ENCODE measurements at regions not wholly inside any gene's neighbourhood (a gene's known extent, or its start where the extent isn't known, plus 50 kb on each side); places are given as distances from the start of the nearest gene placed in this dataset.

DNA sequence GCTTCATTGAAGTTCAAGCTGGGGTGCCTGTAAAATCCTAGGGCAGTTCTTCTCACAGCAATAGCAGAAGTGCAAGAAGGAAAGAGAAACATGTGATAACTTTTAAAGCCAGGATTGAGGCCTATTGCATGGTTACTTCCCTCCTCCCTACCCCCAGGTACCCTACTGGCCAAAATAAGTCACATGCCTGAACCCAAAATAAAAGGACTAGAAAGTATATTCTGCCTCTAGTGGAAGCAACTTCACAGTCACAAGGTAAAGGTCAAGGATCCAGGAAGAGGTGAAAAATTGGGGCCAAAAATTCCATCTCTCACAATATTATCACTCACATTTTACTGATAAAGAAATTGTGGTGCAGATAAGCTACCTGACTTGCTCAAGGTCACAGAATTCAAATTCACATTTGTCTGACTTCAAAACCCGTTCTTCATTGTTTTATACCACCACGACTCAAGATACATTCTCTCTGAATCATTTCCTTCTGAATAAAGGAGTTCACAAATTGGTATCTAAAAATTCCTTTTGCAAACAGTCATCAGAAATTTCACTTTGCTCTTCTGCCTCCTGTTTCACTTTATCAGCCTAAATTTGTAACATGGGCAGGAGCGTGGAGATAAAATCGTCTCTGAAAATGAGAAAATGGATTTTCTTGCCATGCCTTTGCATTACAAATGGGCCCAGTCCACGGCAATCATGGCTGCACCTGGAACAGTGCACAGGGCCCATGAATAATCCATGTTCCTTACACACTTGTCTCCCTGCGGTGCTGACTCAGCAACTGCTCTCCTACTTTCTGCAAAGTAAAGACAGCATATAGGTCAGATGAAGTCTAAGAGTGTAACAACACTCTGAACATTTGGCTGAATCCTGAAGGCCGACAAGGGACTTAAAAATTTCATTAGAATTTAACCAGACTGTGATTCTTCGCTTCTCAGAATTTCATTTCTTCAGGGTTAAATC is 485.3 kb upstream of the NFIA start:
- TF ChIP-seq RAD21 (IDR thresholded peaks at IDR 0.05; ENCODE audit: low read depth): no peak
- TF ChIP-seq POLR2A (IDR thresholded peaks at IDR 0.05; ENCODE audit: borderline replicate concordance, extremely low read depth, insufficient read depth, insufficient read length): no peak
- no peak for TF ChIP-seq EZH2 (IDR thresholded peaks at IDR 0.05)
- TF ChIP-seq, protein P1, sequence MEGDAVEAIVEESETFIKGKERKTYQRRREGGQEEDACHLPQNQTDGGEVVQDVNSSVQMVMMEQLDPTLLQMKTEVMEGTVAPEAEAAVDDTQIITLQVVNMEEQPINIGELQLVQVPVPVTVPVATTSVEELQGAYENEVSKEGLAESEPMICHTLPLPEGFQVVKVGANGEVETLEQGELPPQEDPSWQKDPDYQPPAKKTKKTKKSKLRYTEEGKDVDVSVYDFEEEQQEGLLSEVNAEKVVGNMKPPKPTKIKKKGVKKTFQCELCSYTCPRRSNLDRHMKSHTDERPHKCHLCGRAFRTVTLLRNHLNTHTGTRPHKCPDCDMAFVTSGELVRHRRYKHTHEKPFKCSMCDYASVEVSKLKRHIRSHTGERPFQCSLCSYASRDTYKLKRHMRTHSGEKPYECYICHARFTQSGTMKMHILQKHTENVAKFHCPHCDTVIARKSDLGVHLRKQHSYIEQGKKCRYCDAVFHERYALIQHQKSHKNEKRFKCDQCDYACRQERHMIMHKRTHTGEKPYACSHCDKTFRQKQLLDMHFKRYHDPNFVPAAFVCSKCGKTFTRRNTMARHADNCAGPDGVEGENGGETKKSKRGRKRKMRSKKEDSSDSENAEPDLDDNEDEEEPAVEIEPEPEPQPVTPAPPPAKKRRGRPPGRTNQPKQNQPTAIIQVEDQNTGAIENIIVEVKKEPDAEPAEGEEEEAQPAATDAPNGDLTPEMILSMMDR (IDR thresholded peaks at IDR 0.05 in 2 of 3, conservative IDR thresholded peaks at IDR 0.05 in 1 of 3; ENCODE audit: borderline replicate concordance in 1 of 3, insufficient read depth in 1 of 3, low read depth in 2 of 3, low read length in 2 of 3): no peak
- TF ChIP-seq, protein P2, sequence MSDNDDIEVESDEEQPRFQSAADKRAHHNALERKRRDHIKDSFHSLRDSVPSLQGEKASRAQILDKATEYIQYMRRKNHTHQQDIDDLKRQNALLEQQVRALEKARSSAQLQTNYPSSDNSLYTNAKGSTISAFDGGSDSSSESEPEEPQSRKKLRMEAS (IDR thresholded peaks at IDR 0.05): no peak
- no peak for TF ChIP-seq POLR2AphosphoS5 (IDR thresholded peaks at IDR 0.05; ENCODE audit: low read depth, low read length)
- TF ChIP-seq EGR1 (IDR thresholded peaks at IDR 0.05; ENCODE audit: low read depth): no peak
- no peak for TF ChIP-seq SP1 (IDR thresholded peaks at IDR 0.05; ENCODE audit: low read depth)
- TF ChIP-seq SIN3A (IDR thresholded peaks at IDR 0.05; ENCODE audit: low read depth): no peak
- TF ChIP-seq, protein P3, sequence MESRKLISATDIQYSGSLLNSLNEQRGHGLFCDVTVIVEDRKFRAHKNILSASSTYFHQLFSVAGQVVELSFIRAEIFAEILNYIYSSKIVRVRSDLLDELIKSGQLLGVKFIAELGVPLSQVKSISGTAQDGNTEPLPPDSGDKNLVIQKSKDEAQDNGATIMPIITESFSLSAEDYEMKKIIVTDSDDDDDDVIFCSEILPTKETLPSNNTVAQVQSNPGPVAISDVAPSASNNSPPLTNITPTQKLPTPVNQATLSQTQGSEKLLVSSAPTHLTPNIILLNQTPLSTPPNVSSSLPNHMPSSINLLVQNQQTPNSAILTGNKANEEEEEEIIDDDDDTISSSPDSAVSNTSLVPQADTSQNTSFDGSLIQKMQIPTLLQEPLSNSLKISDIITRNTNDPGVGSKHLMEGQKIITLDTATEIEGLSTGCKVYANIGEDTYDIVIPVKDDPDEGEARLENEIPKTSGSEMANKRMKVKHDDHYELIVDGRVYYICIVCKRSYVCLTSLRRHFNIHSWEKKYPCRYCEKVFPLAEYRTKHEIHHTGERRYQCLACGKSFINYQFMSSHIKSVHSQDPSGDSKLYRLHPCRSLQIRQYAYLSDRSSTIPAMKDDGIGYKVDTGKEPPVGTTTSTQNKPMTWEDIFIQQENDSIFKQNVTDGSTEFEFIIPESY (IDR thresholded peaks at IDR 0.05; ENCODE audit: extremely low read depth, insufficient replicate concordance, low read length): no peak
- TF ChIP-seq, protein P4, sequence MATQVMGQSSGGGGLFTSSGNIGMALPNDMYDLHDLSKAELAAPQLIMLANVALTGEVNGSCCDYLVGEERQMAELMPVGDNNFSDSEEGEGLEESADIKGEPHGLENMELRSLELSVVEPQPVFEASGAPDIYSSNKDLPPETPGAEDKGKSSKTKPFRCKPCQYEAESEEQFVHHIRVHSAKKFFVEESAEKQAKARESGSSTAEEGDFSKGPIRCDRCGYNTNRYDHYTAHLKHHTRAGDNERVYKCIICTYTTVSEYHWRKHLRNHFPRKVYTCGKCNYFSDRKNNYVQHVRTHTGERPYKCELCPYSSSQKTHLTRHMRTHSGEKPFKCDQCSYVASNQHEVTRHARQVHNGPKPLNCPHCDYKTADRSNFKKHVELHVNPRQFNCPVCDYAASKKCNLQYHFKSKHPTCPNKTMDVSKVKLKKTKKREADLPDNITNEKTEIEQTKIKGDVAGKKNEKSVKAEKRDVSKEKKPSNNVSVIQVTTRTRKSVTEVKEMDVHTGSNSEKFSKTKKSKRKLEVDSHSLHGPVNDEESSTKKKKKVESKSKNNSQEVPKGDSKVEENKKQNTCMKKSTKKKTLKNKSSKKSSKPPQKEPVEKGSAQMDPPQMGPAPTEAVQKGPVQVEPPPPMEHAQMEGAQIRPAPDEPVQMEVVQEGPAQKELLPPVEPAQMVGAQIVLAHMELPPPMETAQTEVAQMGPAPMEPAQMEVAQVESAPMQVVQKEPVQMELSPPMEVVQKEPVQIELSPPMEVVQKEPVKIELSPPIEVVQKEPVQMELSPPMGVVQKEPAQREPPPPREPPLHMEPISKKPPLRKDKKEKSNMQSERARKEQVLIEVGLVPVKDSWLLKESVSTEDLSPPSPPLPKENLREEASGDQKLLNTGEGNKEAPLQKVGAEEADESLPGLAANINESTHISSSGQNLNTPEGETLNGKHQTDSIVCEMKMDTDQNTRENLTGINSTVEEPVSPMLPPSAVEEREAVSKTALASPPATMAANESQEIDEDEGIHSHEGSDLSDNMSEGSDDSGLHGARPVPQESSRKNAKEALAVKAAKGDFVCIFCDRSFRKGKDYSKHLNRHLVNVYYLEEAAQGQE (IDR thresholded peaks at IDR 0.05; ENCODE audit: low read depth): no peak

Data from HCT116 (cell line).